ENCODE measurements at regions not wholly inside any gene's neighbourhood (a gene's known extent, or its start where the extent isn't known, plus 50 kb on each side); places are given as distances from the start of the nearest gene placed in this dataset.
"Not testable (repeated sequence)": the region's sequence is repeated elsewhere in the genome, so short reads cannot be mapped to it uniquely, and the experiment has no call there.

GRCh38 chr5:172525307-172525995 lies 71.1 kb upstream of the SH3PXD2B start:
- no peak for DNase-seq

GRCh38 chr5:172524573-172525021 lies 70.3 kb upstream of the SH3PXD2B start:
- DNase-seq = no peak

GRCh38 chr5:172523146-172523745 lies 68.9 kb upstream of the SH3PXD2B start:
- no peak for DNase-seq

- no peak for DNase-seq
These were observed 67.1 kb upstream of the SH3PXD2B start for GRCh38 chr5:172521338-172521932.

GRCh38 chr5:172511952-172512351 lies 57.6 kb upstream of the SH3PXD2B start:
- DNase-seq = no peak

GRCh38 chr5:172509405-172509781 lies 55.1 kb upstream of the SH3PXD2B start:
- DNase-seq = no peak

- no peak for DNase-seq
These were observed 54.4 kb upstream of the SH3PXD2B start for GRCh38 chr5:172508471-172509404.

GRCh38 chr5:172507485-172507884 lies 53.2 kb upstream of the SH3PXD2B start:
- not testable (repeated sequence) for DNase-seq

GRCh38 chr5:172506921-172507320 lies 52.6 kb upstream of the SH3PXD2B start:
- DNase-seq = no peak

- no peak for DNase-seq
These were observed 51.9 kb upstream of the SH3PXD2B start for GRCh38 chr5:172506251-172506650.

- DNase-seq = no peak
These were observed 51.5 kb upstream of the SH3PXD2B start for GRCh38 chr5:172505845-172506244.

- DNase-seq = no peak
These were observed 51.1 kb upstream of the SH3PXD2B start for GRCh38 chr5:172505403-172505759.

- no peak for DNase-seq
These were observed 50.5 kb upstream of the SH3PXD2B start for GRCh38 chr5:172504701-172505402.

- peak; percentile 27 for DNase-seq
These were observed 49.8 kb upstream of the SH3PXD2B start for GRCh38 chr5:172503925-172504700.
